DMS 273 (cell line): ENCODE measurements at regions not wholly inside any gene's neighbourhood (a gene's known extent, or its start where the extent isn't known, plus 50 kb on each side); places are given as distances from the start of the nearest gene placed in this dataset.

Experiments used
- DNase-seq: peaks from one replicate; lab custom pipeline; 2025; ENCODE audit not compliant: unreplicated experiment; lab: John Stamatoyannopoulos, UW

DNA sequence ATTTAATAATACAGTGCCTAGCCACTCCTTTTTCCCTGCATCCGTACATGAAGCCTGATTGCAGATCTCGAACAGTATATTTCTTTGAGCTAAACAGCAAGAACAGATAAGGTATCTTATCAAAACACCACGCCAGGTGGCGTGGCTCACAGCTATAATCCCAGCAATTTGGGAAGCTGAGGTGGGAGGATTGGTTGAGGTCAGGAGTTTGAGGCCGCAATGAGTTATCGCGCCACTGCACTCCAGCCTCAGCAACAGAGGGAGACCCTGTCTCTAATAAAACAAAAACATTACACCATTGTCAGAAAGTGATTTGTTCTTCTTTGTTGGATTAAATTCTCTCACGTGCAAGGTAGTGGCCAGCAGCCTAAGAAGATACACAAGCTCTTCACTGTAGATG lies 291.2 kb upstream of the DMRT1 start:
- no peak for DNase-seq

DNA sequence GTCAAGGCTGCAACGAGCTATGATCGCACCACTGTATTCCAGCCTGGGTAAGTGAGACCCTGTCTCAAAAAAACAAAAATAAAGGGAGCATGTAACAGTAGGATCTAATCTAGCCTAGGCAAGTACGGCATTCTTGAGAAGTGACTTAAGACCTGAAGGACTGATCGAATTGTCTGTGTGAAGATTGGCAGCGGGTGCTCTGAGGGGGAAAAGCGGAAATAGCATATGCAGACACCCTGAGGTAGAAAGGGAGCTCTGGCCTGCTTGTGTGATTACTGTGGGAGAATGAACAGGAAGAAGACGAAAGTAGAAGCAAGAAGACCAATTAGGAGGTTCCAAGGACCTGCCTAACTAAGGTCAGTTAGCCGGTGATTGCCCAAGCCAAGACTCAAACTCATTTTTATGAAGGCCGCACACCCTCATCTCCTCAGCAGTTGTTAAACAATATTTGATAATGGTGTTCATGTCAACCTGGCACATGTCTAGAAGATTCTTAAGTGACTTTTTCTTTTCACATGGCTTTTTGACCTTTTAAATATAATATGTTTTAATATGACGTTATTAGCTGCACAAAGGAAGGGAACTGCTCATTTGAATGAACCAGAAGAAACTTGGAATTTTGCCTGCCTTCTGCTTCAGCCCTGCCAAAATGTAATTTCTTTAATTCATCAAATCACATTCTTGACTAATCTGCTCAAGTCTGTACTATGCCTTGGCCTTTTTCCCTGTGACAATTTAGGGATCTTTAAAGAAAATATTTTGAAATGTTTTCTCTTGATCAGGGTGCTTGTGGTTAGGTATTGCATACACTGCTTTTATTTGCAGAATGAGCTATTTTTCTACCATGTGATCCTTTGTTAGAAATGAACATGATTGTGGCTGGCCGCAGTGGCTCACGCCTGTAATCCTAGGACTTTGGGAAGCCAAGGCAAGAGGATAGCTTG lies 289.2 kb upstream of the DMRT1 start:
- no peak for DNase-seq

DNA sequence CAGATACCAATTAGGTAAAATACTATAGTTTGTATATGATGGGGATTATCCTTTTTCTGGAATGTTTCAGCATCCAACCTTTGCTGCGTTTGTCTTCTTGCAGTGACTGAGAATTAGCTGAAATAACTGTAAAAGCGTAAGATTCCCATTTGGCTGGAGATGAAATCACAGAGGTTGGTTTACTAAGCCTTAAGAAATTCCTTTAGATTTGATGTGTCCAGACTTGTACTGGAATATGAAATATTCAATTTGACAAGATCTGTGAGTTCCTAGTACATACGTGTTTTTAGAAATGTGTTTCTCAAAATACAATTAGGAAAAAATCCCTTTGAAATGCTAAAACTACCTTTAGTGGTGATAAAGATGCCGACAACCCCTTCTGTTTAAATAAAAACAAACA lies 286.0 kb upstream of the DMRT1 start:
- DNase-seq: no peak

DNA sequence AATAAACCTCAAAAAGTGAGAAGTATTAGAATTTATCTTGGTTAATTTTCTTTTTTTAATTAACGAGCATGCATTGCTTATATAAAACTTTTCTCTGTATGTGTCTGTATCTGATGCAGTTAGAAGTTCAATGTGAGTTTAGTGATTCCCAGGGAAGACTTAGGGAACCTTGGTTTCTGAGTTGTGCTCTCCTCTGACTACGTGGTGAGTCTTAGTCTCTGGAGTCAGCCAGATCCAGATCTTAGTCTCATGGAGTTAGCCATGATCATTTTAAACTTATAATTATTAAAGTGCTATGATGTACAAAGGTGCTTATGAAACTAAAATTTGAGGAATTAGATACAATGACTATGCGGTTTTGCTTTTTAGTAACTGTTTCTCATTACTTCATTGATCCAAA lies 285.3 kb upstream of the DMRT1 start:
- DNase-seq: no peak

DNA sequence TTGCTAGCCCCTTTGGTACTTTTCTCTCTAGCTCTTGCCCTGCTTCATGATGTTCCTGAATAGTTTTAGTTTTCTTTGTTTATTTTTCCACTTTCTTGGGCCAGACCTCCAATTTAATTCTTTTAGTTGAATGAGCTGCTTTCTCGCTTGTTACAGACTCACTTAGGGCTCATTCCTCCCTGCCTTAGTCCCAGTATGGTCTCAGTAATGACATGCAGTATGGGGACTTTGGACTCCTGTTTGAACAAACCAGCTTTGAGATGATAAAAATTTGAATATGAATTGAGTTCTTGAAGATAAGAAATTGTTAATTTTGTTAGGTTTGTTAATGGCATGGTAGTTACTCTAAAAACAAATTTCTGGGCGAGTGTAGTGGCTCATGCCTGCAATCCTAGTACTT lies 284.8 kb upstream of the DMRT1 start:
- DNase-seq: no peak

DNA sequence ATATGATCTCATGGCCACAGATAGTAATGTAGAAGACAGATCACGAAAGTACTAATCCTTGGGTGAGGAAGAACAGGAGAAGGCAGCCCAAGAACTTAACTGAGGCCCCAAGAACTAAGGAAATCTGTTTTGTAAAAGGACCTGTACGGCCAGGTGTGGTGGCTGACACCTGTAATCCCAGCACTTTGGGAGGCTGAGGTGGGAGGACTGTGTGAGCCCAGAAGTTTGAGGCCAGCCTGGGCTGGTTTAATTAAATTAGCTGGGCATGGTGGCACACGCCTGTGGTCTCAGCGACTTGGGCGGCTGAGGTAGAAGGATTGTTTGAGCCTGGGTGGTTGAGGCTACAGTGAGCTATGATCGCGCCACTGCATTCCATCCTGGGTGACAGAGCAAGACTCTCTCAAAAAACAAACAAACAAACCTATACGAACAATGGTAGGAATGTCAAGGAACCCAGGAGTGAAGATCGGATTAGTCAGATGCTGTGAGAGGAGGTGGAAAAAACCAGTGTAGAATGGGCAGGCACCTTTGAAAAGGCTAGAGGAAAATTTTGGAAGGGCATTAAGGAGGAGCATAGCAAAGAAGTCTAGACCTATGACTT lies 283.8 kb upstream of the DMRT1 start:
- DNase-seq: no peak

DNA sequence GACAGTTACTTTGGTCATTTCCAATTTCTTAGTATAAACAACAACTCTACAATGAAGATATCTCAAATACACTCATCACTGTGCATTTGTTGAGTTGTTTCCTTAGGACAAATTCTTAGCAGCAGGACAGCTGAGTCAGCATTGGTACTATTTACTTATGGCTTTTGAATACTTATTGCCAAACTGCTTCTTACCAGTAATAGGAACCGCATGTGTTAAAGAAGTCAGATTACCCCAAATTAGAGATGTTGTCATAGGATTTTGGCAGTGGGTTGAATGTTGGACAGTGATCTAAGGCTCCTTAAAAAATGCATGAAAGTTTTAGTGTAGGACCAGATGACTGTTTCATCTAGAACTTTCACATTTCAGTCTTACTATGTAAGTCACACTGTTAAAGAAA lies 280.1 kb upstream of the DMRT1 start:
- no peak for DNase-seq

DNA sequence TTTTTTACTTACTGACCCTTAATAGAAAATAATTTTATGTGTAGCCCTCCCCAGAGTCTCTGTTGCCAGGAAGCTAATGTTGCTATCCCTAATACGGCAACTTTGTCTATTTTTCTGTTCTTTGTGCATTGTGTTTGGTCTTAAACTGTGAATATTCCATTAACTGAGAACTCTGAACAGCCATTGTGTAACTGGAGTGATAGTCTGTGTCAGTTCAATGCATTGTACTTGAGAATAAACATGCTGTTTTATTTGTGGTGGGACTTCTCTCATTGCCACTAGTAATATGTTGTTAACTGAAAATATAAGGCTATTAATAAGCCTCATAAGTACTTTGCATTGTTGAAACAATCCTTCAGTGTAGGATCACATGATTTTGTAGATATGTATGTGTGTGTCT lies 278.3 kb upstream of the DMRT1 start:
- no peak for DNase-seq

DNA sequence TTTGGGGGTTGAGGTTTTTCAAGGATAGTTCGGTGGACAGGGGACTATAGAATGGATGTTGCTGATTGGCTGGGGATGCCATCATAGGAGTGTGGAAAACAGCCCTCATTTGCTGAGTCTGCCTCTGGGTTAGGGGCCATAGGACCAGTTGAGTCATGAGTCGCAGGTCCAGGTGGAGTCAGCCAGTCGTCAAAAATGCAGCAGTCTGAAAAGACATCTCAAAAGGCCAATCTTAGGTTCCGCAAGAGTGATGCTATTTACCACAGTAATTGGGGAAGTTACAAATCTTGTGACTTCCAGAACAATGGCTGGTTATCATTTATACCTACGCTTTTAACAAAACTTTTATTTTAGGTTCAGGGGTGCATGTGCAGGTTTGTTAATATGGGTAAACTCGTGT lies 276.0 kb upstream of the DMRT1 start:
- no peak for DNase-seq

DNA sequence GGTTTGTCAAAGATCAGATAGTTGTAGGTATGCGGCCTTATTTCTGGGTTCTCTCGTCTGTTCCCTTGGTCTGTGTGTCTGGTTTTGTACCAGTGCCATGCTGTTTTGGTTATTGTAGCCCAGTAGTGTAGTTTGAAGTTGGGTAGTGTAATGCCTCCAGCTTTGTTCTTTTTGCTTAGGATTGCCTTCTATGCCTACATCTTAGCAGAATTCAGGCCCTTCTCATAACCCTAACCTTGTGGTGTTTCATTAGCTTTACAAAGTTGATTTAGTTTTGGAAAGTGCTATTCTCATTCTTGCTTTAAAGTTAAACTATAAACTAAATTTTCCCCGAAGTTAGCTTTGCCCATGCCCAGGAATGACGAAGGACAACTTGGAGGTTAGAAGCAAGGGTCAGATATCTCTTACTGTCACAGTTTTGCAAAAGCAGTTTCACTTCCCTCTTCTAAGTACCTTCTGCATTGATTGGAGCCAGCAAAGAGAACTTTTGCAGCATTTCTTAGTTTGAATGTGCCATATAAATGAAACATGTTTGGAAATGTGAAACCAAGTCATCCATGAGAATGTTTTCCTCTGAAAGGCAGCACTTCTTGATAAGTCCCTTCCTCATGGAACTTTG lies 274.3 kb upstream of the DMRT1 start:
- DNase-seq: no peak

DNA sequence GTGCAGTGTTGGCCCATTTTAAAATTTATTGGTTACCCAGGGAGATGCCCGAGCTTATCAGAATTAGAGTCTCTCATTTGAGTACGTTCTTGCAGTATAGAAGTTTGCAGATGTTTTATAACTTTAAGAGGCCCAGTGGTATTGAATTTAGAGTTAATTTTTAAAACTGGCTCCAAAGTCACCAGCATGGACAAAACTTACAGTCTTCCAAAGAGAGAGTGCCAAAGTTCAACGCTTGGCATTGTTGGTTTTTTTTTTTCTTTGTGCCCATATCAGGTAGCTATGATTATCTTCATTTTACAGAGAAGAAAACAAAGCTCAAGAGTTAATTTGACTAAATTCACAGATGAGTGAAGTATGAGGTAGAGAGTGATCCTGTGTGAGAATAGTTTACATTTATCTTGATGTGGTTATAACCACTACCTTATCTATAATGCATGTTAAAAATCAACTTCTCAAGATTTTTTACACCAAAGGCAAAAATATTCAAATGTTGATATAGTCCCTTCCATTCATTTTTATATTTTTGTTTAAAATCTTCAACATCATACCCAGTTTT lies 273.7 kb upstream of the DMRT1 start:
- no peak for DNase-seq

DNA sequence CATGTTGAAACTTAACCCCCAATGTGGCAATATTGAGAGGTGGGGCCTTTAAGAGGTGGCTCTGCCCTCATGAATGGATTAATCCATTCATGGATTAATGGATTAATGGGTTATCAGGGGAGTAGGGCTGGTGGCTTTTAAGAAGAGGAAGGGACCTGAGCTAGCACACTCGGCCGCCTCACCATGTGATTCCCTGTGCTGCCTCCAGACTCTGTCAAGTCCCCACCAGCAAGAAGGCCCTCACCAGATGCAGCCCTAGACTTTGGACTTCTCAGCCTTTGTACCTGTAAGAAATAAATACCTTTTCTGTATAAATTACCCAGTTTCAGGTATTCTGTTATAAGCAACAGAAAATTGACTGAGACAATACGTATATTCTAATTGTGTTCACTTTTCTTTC lies 272.2 kb upstream of the DMRT1 start:
- DNase-seq: no peak

DNA sequence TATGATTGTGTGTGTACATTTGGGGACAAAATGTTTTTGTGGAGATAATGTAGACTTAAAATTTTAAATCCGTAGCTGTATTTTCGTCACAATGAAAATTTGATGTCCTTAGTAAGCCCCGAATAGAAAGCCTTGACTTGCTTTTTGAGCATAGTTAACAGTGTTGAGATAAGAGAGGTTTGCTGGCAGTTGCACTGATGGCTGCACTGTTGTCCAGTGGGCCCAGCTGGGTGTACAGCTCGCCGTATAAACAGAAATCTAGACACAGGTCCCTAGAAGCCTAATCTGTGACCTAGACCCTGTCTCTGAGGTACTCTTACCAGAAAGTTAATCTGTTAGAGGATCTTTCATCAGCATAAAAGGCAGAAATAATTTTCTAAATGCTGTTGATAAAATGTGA lies 271.3 kb upstream of the DMRT1 start:
- no peak for DNase-seq

DNA sequence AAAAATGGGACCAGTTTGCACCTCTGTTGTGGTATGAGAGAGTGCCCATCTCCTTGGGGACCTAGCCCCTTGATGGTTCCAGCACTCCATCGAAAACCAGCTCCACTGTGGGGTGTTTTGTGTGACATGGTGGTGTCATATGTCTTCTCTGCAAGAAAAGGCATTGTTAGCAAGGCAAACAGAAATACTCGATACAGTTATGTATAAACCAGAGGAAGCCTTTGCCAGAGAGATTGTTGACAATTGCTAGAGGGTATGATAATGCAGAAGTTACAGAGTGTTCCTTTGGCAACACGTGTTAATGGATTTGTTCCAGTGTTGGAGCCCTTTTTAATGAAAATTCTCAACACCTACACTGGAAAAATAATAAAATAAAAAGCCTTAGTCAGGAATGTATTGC lies 270.4 kb upstream of the DMRT1 start:
- DNase-seq: no peak

DNA sequence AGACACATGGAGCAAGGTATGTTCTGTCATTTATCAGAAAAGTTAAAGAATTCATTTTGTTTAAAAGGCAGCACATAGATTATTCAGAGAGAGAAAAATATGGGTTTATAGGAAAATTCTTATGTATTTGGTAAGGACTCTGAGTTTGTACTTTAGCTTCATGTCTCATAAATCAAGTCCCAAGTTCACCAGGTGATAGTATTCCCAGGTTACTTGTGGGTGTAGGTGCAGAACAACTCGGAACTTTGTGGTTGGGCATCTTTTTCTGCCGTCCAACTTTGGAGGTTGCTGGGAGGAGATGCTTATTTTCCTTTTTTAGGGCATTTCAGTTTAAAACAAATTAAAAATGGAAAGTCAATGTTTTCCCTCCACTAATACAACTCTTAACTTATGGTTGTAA lies 269.8 kb upstream of the DMRT1 start:
- DNase-seq: no peak

DNA sequence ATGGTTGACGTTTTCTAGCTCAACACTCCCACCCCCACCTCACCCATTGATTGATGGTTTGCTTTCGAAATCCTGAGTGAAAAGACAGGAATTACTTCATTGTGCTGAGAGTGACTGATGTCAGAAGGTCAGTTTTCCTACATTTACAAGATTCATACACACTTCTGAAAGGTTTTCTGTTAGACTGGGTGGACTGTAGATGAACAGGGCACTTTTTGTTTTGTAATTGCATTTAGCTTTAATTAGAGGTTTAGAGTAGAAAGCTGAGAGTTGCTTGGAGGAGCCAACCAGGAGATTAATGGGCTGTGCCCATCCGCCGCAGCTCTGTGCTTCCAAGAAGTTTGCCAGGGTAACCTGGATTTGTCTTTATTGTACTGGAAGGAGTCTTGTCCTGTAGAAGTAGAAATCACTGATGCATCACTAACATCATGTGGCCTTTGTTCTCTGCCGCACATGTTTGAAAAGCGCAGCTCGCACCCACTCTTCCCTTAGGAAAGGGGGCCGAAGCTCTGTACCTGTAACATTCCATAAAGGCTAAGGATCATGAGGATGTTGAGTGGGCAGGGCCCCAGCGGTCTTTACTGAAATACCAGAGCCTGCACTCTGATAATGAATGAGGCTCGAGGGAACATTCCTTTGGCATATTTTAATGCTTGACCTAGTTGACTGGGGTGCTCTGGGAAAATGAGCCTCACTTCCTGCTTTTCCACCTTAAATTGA lies 267.6 kb upstream of the DMRT1 start:
- DNase-seq: no peak

DNA sequence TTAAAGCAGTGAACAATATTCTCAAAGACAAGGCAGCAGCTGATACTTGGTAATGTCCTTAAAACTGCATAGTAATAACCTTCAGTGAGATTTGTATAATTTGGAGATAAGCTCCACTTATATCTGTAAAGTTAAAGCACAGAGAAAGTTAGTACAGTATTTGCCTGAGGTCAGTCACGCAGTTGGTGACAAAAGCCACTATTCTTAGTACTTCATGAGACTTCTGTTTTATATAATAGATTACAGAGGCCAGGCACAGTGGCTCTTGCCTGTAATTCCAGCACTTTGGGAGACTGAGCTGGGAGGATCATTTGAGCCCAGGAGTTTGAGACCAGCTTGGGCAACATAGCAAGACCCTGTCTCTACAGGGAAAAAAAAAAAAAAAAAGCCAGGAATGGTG lies 266.4 kb upstream of the DMRT1 start:
- no peak for DNase-seq

DNA sequence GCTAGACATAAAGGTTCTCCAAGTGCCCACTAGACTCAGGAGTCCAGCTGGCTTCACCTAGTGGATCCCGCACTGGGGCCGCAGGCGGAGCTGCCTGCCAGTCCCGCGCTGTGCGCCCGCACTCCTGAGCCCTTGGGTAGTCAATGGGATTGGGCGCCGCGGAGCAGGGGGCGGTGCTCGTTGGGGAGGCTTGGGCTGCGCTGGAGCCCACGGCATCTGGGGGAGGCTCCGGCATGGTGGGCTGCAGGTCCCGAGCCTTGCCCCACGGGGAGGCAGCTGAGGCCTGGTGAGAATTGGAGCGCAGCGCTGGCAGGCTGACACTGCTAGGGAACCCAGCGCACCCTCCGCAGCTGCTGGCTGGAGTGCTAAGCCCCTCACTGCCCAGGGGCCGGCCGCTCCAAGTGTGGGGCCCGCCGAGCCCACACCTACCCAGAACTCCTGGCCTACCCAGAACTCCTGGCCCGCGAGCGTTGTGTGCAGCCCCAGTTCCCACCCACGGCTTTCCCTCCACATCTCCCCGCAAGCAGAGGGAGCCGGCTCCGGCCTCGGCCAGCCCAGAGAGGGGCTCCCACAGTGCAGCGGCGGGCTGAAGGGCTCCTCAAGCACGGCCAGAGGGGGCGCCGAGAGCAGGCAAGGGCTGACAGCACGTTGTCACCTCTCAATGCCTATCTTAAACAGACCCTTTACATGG lies 260.7 kb upstream of the DMRT1 start:
- no peak for DNase-seq

DNA sequence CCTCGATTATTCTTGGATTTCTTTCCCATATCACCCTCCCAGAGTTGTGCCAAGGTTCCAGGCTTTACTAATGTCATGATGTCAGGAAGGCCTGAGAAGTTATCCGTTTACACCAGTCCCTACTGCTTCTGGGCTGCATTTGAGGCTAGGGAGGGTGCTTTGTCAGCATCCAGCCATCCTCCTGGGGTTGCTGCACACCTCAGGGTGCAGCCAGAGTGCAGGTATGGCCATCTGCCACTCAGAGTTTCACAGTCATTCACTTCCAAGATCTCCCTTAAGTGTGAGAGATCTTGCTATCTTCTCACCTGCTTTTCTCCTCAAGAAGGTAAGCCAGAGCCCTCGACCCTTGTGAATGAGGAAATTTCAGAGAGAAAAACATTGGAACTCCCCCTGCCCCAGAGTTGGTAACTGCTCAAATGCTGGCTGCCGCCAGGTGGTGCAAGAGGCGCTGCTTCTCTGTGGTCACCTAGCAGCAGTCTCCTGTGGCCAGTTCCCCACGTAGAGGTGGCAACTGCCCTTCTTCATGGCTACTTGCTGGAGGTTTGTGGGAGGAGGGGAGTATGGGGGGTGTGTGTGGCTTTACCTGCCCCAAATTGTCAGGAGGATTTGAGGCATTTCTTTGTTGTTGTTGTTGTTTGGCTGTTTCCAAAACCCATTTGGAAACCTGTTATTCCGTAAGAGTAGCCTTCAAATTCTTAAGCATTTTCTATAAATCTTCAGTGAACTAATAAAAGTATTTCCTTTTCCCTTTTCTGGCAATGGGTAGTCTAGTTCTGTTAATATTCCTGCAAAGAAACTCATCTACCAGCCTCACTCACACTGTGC lies 259.6 kb upstream of the DMRT1 start:
- peak; percentile 9 for DNase-seq

DNA sequence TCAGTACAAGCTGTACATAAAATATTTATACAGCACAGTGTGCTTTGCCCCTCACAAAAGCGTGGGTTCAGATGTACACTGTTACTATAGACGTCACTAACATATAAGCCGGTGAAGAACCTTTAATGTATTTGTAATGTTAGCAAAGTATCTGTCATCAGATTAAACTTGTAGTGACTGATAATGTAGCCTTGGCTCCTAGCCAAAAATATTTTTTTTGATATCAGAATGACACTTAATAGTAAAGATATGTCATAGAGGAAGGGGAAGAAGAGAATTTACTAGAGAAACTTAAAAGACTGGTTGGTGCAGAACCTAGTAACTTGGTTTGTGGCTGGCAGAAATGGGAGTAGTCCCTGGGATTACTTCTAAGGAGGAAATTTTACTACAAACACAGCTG lies 258.7 kb upstream of the DMRT1 start:
- DNase-seq: no peak
